Right lobe of liver (tissue), 4 donors: ENCODE measurements at regions not wholly inside any gene's neighbourhood (a gene's known extent, or its start where the extent isn't known, plus 50 kb on each side); places are given as distances from the start of the nearest gene placed in this dataset.

Source experiments
- POLR2A ChIP-seq: fragments of 450-650 bp; IDR thresholded peaks from one replicate; pipeline ENCODE4 v1.6.1; 2017; ENCODE audit warnings: antibody characterized with exemption, mild to moderate bottlenecking
- TF ChIP-seq, protein P1 (sequence below), 4 donors: fragments of 200-600 bp in 3 of 4; fragments of 450-650 bp in 1 of 4; IDR thresholded peaks; one replicate each; pipeline versions ENCODE4 v1.5.1 to v1.8.0; 2016 to 2022; ENCODE audit warnings: antibody characterized with exemption in 4 of 4, mild to moderate bottlenecking in 2 of 4
- donor health status: DM: no; HTN: no; CAD: no.
- donor health status: DM: no; HTN: no; CAD: no.
- donor health status: DM: no; HTN: yes; CAD: no.

DNA sequence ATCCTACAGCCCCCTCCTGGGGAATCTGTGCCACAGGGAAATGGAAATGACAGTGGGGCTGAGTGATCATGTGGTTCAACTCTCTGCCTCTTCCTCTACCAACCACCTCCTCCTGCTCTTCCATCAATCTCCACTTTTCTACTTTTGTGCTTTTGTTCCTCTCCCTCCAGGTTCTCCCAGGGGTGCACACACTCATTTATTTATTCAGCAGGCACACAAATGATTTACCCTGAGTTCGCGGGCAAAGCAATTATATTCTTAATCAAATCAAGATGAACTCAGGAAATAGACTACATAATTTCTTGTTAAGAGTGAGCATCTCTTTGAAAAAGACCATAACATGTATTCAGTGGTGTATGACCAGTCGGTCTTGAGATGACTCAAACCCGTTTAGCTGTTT, 69.2 kb downstream of the VCX3A start:
- TF ChIP-seq, protein P1, sequence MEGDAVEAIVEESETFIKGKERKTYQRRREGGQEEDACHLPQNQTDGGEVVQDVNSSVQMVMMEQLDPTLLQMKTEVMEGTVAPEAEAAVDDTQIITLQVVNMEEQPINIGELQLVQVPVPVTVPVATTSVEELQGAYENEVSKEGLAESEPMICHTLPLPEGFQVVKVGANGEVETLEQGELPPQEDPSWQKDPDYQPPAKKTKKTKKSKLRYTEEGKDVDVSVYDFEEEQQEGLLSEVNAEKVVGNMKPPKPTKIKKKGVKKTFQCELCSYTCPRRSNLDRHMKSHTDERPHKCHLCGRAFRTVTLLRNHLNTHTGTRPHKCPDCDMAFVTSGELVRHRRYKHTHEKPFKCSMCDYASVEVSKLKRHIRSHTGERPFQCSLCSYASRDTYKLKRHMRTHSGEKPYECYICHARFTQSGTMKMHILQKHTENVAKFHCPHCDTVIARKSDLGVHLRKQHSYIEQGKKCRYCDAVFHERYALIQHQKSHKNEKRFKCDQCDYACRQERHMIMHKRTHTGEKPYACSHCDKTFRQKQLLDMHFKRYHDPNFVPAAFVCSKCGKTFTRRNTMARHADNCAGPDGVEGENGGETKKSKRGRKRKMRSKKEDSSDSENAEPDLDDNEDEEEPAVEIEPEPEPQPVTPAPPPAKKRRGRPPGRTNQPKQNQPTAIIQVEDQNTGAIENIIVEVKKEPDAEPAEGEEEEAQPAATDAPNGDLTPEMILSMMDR (IDR thresholded peaks at IDR 0.05): no peak
- no peak for TF ChIP-seq POLR2A
